SK-MEL-5 (cell line): ENCODE measurements at regions not wholly inside any gene's neighbourhood (a gene's known extent, or its start where the extent isn't known, plus 50 kb on each side); places are given as distances from the start of the nearest gene placed in this dataset.

Source experiments
- DNase-seq: peaks from one replicate; pipeline ENCODE4 v3.0.0-alpha.2; 2016; ENCODE audit warnings: low read depth, low spot score
- in situ Hi-C: cut with HindIII; loops from 2 replicates; pipeline ENCODE4 v1.10.0; 2016; ENCODE audit warnings: low sequenced_read_pairs, high pct_unique_total_duplicates, low pct_unique_long_range_greater_than_20kb

- DNase-seq, result no peak
- in situ Hi-C loops, result no loop called here
These were observed 874.1 kb downstream of the GRM8 start for GRCh38 chr7:126378642-126379041.

- DNase-seq, result no peak
- in situ Hi-C loops, result no loop called here
These were observed 882.6 kb downstream of the GRM8 start for GRCh38 chr7:126370038-126370668.

GRCh38 chr7:126362746-126363145 is 890.0 kb downstream of the GRM8 start:
- in situ Hi-C loops, result no loop called here
- no peak for DNase-seq

- DNase-seq, result no peak
- in situ Hi-C loops, result no loop called here
These were observed 891.6 kb downstream of the GRM8 start for GRCh38 chr7:126361183-126361582.

DNA sequence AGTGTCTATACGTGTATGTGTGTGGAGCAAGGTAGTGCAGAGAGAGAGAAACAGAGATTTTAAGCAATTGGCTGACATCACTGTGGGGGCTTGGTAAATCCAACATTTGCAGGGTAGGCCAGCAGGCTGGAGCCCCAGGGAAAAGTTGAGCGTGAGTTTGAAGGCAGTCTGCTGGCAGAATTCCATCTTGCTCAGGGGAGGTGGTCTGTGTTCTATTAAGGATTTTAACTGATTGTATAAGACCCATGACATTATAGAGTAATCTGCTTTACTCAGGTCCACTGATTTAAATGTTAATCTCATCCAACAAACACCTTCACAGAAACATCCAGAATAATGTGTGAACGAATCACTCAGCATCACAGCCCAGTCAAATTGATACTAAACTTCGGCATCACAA is 912.9 kb downstream of the GRM8 start:
- in situ Hi-C loops, result no loop called here
- DNase-seq, result no peak

DNA sequence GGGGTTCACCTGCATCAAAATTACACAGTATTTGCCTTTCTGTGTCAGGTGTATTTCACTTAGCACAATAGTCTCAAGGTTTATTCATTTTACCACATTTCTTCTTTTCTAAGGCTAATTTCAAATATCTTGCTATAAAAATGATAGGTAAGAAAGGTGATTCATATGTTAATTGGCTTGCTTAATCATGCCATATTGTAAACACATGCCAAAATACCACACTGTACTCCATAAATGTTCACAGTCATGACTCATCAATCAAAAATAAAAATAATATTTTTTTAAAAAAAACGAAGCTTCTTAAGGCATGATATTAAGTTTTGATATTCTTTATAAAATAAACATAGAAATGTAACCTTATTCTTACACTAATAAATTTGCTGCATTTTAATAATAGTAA is 947.1 kb downstream of the GRM8 start:
- in situ Hi-C loops, result no loop called here
- no peak for DNase-seq

DNA sequence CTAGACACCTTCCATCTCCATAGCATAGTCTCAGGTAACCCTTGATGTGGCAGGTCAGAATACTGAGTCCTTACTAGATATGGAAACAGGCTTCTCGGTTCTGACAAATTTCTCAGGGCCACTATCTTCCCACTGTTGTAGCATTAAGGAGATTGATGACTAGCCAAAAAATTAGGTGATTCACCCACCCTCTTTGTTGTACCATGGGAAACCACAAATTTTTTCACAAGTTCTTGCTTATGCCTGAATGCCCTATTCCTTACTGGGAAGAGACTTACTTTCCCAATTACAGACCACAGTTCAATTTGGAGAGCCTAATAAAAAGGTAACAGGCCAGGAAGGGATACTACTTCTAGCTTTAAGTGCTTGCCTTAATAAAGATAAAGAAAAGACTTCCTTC is 948.8 kb downstream of the GRM8 start:
- in situ Hi-C loops, result no loop called here
- DNase-seq, result no peak

DNA sequence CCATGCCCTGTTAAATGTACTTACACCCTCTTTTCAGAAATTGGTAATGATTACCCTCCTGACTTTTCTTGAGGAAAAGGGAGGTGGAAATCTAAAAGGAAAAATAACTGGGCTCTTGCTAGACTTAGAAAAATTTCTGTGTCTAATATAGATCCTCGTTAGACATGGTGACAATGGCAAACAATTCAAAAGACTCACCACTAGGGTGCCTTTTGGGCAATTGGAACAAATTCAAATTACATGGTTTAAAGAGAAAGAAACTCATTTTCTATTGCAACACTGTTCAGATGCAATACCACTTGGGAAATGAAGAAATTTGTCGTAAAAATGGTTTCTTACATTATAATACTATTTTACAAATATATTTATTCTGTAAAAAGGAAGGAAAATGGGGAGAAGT is 950.1 kb downstream of the GRM8 start:
- in situ Hi-C loops, result no loop called here
- peak; percentile 22 for DNase-seq

DNA sequence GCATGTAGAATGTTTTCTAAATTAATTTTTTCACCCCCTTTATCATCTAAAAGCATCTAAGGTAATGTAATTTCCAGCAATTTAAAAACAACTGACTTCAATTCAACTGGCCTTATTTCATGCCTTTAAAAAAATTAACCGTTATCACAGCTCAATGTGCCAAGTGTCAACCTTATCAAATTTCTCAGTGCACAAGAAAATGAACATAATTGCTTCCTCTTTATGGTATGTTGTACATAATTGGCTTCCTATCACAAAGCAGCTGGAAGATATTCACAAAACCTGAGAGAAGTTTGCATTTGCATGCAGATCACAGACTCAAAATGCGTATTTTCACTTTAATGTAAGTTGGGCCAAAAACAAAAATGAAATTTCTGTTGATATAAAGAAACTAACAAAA is 966.4 kb downstream of the GRM8 start:
- no peak for DNase-seq
- in situ Hi-C loops, result no loop called here

DNA sequence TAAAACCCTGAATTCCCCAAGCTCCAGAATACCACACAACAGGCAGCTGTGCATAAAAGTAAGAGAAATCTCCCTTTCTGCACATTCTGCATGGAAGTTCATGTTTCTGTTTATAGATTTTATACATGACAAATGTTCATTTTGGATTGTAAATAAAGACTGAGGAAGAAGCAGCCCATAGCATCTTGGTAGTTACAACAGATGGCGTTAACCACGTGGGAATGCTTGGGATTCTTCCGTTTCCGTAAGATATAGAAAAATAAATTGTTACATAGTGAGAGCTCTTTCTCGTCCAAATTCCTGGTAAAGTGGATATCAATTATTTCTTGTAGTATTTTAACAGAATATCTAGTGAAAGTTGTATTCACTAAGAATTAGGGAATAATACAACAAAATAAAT is 1016.5 kb downstream of the GRM8 start:
- no peak for DNase-seq
- in situ Hi-C loops, result no loop called here

DNA sequence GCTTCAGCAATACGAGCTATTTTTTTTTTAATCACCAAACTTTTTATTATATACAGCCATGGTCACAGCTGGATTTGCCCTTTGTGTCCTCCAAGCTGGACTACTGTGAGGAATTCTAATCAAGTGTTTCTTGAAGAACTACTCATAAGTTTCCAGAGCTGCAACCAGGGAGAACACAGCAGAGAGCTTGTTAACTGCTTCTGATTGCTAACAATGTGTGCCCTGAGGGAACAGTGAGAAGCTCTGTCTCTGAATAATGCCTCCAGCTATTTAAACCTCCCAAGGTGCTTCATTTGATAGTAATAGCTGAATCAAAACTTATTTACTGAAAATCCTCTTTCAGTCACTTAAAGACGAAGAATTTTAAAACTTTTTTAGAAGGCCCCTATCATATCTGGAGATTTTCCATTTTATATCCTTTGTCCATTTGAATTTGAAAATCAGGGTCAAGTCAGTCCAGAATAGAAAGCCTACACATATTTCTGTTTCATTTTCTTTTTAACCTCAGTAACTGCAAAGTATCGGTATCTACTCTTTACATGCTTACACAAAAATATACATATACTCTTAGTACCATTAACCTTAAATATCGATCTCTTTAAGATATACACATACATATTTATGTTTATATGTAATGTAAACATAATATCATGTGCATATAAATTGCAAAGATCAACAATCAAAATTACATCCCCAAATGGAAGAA is 1024.2 kb downstream of the GRM8 start:
- DNase-seq, result no peak
- in situ Hi-C loops, result no loop called here

- no peak for DNase-seq
- in situ Hi-C loops, result no loop called here
These were observed 1025.1 kb downstream of the GRM8 start for GRCh38 chr7:126227643-126228042.

DNA sequence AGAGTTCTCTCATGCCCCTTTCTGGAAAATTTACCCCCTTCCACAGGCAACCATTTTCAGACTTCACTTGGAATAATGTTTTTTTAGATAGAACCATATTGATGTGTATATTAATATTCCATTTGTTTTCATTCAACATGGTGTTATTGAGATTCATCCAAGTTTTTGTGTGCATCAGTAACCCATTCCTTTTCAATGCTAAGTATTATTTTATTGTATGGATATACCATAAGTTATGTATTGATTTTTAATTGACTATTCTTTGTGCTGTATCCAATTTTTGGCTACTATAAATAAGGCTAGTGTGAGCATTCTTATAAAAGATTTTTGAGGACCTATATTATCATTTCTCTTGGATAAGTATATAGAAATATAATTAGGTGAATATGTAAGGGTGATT is 1025.7 kb downstream of the GRM8 start:
- DNase-seq, result no peak
- in situ Hi-C loops, result no loop called here

DNA sequence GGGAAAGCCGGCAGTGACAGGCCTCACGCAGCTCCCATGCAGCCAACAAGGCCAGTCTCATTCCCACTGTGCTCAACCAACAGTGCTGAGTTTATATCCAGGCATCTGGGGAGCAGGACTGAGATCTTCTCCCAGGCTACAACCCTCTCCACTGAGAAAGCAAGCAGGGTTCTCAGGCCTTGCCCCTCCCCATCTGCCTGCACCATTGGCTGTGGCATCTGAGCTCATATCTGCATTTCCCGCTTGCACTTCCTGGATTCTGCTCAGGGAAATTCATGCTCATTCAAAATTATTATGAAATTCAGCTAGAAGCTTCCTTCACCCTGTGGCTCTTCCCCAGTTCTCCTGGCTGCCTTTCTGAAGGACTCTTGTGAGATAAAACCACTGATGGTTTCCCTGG is 1029.0 kb downstream of the GRM8 start:
- in situ Hi-C loops, result no loop called here

DNA sequence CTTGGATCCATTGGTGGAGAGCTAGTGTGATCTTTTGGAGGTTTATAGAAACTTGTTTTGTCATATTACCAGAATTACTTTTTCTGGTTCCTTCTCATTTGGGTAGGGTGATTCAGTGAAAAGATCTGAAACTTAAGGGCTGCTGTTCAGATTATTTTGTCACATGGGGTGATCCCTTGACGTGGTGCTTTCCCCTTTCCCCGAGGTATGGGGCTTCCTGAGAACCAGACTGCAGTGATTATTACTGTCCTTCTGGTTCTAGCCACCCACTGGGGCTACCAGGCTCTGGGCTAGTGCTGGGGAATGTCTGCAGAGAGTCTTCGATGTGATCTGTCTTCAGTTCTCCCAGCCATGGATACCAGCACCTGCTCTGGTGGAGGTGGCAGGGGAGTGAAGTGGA is 1030.0 kb downstream of the GRM8 start:
- in situ Hi-C loops, result no loop called here
- DNase-seq, result no peak

More for the DNA sequence above, 1029.0 kb downstream of the GRM8 start:
- no peak for DNase-seq

DNA sequence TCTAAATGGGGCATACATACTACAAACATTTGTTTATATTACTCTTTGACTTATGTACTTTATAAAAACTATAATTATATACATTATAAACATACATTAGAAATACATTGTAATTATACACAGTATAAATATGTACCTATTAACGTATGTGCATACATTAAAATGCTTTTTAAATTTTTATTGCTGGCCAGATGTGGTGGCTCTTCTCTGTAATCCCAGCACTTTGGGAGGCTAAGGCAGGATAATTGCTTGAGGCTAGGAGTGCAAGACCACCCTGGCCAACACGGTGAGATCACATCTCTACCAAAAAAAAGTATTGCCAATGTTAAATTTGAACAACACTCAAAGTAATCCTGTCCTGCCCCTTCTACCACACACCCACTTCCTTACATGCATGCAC is 1037.0 kb downstream of the GRM8 start:
- no peak for DNase-seq
- in situ Hi-C loops, result no loop called here

GRCh38 chr7:126213876-126214275 is 1038.9 kb downstream of the GRM8 start:
- in situ Hi-C loops, result no loop called here
- no peak for DNase-seq

DNA sequence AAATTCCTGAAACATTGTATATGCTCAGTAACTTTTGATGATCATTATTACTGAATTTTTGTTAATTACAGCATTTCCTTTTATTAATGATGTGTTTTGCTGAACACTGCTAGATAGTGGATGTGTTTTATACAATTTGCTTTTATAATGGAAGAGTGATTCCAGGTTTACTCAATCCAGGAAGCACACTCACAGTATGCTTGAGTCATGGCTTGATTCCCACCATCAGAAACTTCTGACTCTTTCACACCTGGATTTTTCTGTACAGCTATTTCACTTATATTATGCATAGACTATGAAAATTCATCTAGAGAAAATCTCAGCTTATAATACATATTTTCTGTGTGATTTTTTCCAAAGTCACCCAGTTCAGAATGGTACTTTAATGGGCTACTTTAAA is 1040.9 kb downstream of the GRM8 start:
- in situ Hi-C loops, result no loop called here
- no peak for DNase-seq

- no peak for DNase-seq
- in situ Hi-C loops, result no loop called here
These were observed 1042.0 kb downstream of the GRM8 start for GRCh38 chr7:126210707-126211106.

GRCh38 chr7:126203185-126203584 is 1049.6 kb downstream of the GRM8 start:
- DNase-seq, result no peak
- in situ Hi-C loops, result no loop called here
